Parathyroid adenoma (tissue), 2 donors: ENCODE measurements at regions not wholly inside any gene's neighbourhood (a gene's known extent, or its start where the extent isn't known, plus 50 kb on each side); places are given as distances from the start of the nearest gene placed in this dataset.
"Not testable (repeated sequence)": the region's sequence is repeated elsewhere in the genome, so short reads cannot be mapped to it uniquely, and the experiment has no call there.

Experiments used
- H2AFZ ChIP-seq: fragments of 300-600 bp; sonication (generic); one replicate; pipeline ENCODE4 v1.7.0; 2017; ENCODE audit warnings: antibody characterized with exemption, mild to moderate bottlenecking
- H3K27ac ChIP-seq: fragments of 300-600 bp; sonication (generic); one replicate; pipeline ENCODE4 v1.7.0; 2017
- H3K27me3 ChIP-seq: fragments of 300-600 bp; sonication (generic); one replicate; pipeline ENCODE4 v1.7.0; 2017; ENCODE audit warnings: low read length; ENCODE audit not compliant: control insufficient read depth, insufficient read depth
- H3K36me3 ChIP-seq: fragments of 300-600 bp; sonication (generic); one replicate; pipeline ENCODE4 v1.7.0; 2017; ENCODE audit warnings: low read length; ENCODE audit not compliant: control insufficient read depth, insufficient read depth
- H3K4me1 ChIP-seq: fragments of 300-600 bp; sonication (generic); one replicate; pipeline ENCODE4 v1.7.0; 2017; ENCODE audit warnings: control low read depth
- H3K4me2 ChIP-seq: fragments of 300-600 bp; sonication (generic); one replicate; pipeline ENCODE4 v1.7.0; 2017; ENCODE audit warnings: low read length
- H3K4me3 ChIP-seq: fragments of 300-600 bp; sonication (generic); one replicate; pipeline ENCODE4 v1.7.0; 2017; ENCODE audit warnings: low read depth, low read length
- H3K79me2 ChIP-seq: fragments of 300-600 bp; sonication (generic); one replicate; pipeline ENCODE4 v1.7.0; 2017; ENCODE audit warnings: control low read depth
- H3K9ac ChIP-seq: fragments of 300-600 bp; sonication (generic); one replicate; pipeline ENCODE4 v1.7.0; 2017; ENCODE audit warnings: mild to moderate bottlenecking
- H3K9me3 ChIP-seq: fragments of 300-600 bp; sonication (generic); one replicate; pipeline ENCODE4 v1.7.0; 2017; ENCODE audit warnings: low read length; ENCODE audit not compliant: control insufficient read depth
- CTCF ChIP-seq: fragments of 300-600 bp; sonication (generic); IDR thresholded peaks from one replicate; pipeline ENCODE4 v1.7.0; 2017; ENCODE audit warnings: antibody characterized with exemption, mild to moderate bottlenecking
- donor health status: primary hyperparathyroidism.

GRCh38 chr7:121697731-121698316 lies 175.1 kb upstream of the PTPRZ1 start:
- Histone ChIP-seq H3K27me3 (no peaks in the 10 kb centered on the region), H3K4me2 (no peak overlapping the region), H3K36me3 (no peaks in the 10 kb centered on the region), H3K27ac (no peak overlapping the region), H3K4me1 (no peaks in the 10 kb centered on the region), H3K9ac (no peak overlapping the region), H3K79me2 (no peaks in the 10 kb centered on the region), H2AFZ (no peak overlapping the region), H3K4me3 (no peak overlapping the region), H3K9me3 (no peaks in the 10 kb centered on the region)
- TF ChIP-seq CTCF = no peak

GRCh38 chr7:121696954-121697353 lies 176.0 kb upstream of the PTPRZ1 start:
- H3K4me3 ChIP-seq = no peak overlapping the region
- H2AFZ ChIP-seq = no peak overlapping the region
- H3K9me3 ChIP-seq = no peaks in the 10 kb centered on the region
- H3K36me3 ChIP-seq = no peaks in the 10 kb centered on the region
- H3K27ac ChIP-seq = no peak overlapping the region
- no peak for TF ChIP-seq CTCF
- H3K79me2 ChIP-seq = no peaks in the 10 kb centered on the region
- H3K27me3 ChIP-seq = no peaks in the 10 kb centered on the region
- no peak overlapping the region for H3K4me2 ChIP-seq
- no peaks in the 10 kb centered on the region for H3K4me1 ChIP-seq
- H3K9ac ChIP-seq = no peak overlapping the region

- no peak overlapping the region for H3K9ac ChIP-seq
- H3K4me1 ChIP-seq = no peaks in the 10 kb centered on the region
- H3K79me2 ChIP-seq = no peaks in the 10 kb centered on the region
- no peaks in the 10 kb centered on the region for H3K9me3 ChIP-seq
- no peak overlapping the region for H2AFZ ChIP-seq
- no peak overlapping the region for H3K27ac ChIP-seq
- H3K4me3 ChIP-seq = no peak overlapping the region
- TF ChIP-seq CTCF = no peak
- no peaks in the 10 kb centered on the region for H3K27me3 ChIP-seq
- H3K36me3 ChIP-seq = no peaks in the 10 kb centered on the region
- no peak overlapping the region for H3K4me2 ChIP-seq
These were observed 183.2 kb upstream of the PTPRZ1 start for GRCh38 chr7:121689749-121690148.

- no peaks in the 10 kb centered on the region for H3K27me3 ChIP-seq
- H3K36me3 ChIP-seq = no peaks in the 10 kb centered on the region
- TF ChIP-seq CTCF = no peak
- no peak overlapping the region for H3K9ac ChIP-seq
- H3K4me3 ChIP-seq = no peak overlapping the region
- no peaks in the 10 kb centered on the region for H3K79me2 ChIP-seq
- H3K4me2 ChIP-seq = no peak overlapping the region
- no peaks in the 10 kb centered on the region for H3K4me1 ChIP-seq
- no peak overlapping the region for H2AFZ ChIP-seq
- no peak overlapping the region for H3K27ac ChIP-seq
- no peaks in the 10 kb centered on the region for H3K9me3 ChIP-seq
These were observed 191.3 kb upstream of the PTPRZ1 start for GRCh38 chr7:121681700-121682099.

GRCh38 chr7:121676168-121676567 lies 196.8 kb upstream of the PTPRZ1 start:
- Histone ChIP-seq H3K36me3 (no peaks in the 10 kb centered on the region), H3K9me3 (no peaks in the 10 kb centered on the region), H3K9ac (no peak overlapping the region), H2AFZ (no peak overlapping the region), H3K79me2 (no peaks in the 10 kb centered on the region), H3K27ac (no peak overlapping the region), H3K4me2 (no peak overlapping the region), H3K27me3 (no peaks in the 10 kb centered on the region), H3K4me1 (no peaks in the 10 kb centered on the region), H3K4me3 (no peak overlapping the region)
- TF ChIP-seq CTCF = no peak

GRCh38 chr7:121674455-121674854 lies 198.5 kb upstream of the PTPRZ1 start:
- not testable (repeated sequence) for H3K79me2 ChIP-seq, H3K4me3 ChIP-seq, H2AFZ ChIP-seq, H3K4me2 ChIP-seq, H3K36me3 ChIP-seq, H3K9ac ChIP-seq, H3K9me3 ChIP-seq, H3K27me3 ChIP-seq, H3K27ac ChIP-seq, H3K4me1 ChIP-seq
